MM.1S (cell line): ENCODE measurements at regions not wholly inside any gene's neighbourhood (a gene's known extent, or its start where the extent isn't known, plus 50 kb on each side); places are given as distances from the start of the nearest gene placed in this dataset.

Experiments
- EZH2phosphoT487 ChIP-seq: fragments of 300-600 bp; sonication (generic); IDR thresholded peaks from 2 replicates; pipeline ENCODE4 v1.6.1; 2018; ENCODE audit warnings: antibody characterized with exemption, low read length
- TF ChIP-seq, protein P1 (sequence below): fragments of 300-600 bp; sonication (generic); IDR thresholded peaks from 2 replicates; pipeline ENCODE4 v1.5.1; 2016; ENCODE audit warnings: antibody characterized with exemption, low read length, mixed read lengths

DNA sequence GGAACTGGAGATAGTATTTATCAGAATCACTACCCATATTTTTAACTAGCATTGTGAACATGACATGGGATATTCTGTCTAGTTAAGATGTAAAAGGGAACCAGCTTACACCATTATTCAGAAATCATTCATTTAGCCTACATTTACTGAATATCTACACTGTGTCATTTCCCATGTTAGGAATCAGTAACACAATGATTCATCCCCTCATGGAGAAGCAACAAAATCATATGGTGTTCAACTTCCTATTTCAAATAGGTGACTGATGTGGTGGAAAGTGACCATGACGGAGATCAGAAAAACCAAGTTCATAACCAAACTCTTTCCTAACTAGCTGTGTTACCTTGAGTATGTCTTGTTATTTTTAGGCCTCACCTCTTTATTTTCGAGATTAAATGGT is 550.0 kb upstream of the TUSC1 start:
- no peak for TF ChIP-seq EZH2phosphoT487
- TF ChIP-seq, protein P1, sequence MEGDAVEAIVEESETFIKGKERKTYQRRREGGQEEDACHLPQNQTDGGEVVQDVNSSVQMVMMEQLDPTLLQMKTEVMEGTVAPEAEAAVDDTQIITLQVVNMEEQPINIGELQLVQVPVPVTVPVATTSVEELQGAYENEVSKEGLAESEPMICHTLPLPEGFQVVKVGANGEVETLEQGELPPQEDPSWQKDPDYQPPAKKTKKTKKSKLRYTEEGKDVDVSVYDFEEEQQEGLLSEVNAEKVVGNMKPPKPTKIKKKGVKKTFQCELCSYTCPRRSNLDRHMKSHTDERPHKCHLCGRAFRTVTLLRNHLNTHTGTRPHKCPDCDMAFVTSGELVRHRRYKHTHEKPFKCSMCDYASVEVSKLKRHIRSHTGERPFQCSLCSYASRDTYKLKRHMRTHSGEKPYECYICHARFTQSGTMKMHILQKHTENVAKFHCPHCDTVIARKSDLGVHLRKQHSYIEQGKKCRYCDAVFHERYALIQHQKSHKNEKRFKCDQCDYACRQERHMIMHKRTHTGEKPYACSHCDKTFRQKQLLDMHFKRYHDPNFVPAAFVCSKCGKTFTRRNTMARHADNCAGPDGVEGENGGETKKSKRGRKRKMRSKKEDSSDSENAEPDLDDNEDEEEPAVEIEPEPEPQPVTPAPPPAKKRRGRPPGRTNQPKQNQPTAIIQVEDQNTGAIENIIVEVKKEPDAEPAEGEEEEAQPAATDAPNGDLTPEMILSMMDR: no peak
